Right renal cortex interstitium (tissue), 3 donors: ENCODE measurements at regions not wholly inside any gene's neighbourhood (a gene's known extent, or its start where the extent isn't known, plus 50 kb on each side); places are given as distances from the start of the nearest gene placed in this dataset.

Experiments
- DNase-seq, 3 donors: peaks; one replicate each; pipeline ENCODE4 v3.0.0-alpha.2; 2013; ENCODE audit warnings: low read depth in 3 of 3, low spot score in 2 of 3

- DNase-seq: no peak
These were observed 428.9 kb upstream of the SOX11 start for GRCh38 chr2:5263291-5263690.

GRCh38 chr2:5264361-5264760, 427.8 kb upstream of the SOX11 start:
- DNase-seq: no peak

- DNase-seq: no peak
These were observed 407.1 kb upstream of the SOX11 start for GRCh38 chr2:5285061-5285460.

- no peak for DNase-seq
These were observed 406.1 kb upstream of the SOX11 start for GRCh38 chr2:5285872-5286769.

- DNase-seq: no peak
These were observed 404.4 kb upstream of the SOX11 start for GRCh38 chr2:5287558-5288334.

GRCh38 chr2:5290900-5291546, 401.2 kb upstream of the SOX11 start:
- DNase-seq: no peak

- DNase-seq: no peak
These were observed 387.5 kb upstream of the SOX11 start for GRCh38 chr2:5304640-5305039.

GRCh38 chr2:5315041-5315440, 377.1 kb upstream of the SOX11 start:
- DNase-seq: no peak

GRCh38 chr2:5315512-5315911, 376.7 kb upstream of the SOX11 start:
- DNase-seq: no peak

GRCh38 chr2:5316001-5316490, 376.1 kb upstream of the SOX11 start:
- no peak for DNase-seq

GRCh38 chr2:5319493-5319892, 372.7 kb upstream of the SOX11 start:
- no peak for DNase-seq

- no peak for DNase-seq
These were observed 369.8 kb upstream of the SOX11 start for GRCh38 chr2:5322396-5322795.

- DNase-seq: no peak
These were observed 366.7 kb upstream of the SOX11 start for GRCh38 chr2:5325523-5325922.

GRCh38 chr2:5328826-5329225, 363.4 kb upstream of the SOX11 start:
- DNase-seq: no peak

- no peak for DNase-seq
These were observed 362.4 kb upstream of the SOX11 start for GRCh38 chr2:5329763-5330162.

GRCh38 chr2:5330961-5331360, 361.2 kb upstream of the SOX11 start:
- no peak for DNase-seq

- DNase-seq: no peak
These were observed 359.3 kb upstream of the SOX11 start for GRCh38 chr2:5332925-5333324.

- no peak for DNase-seq
These were observed 352.7 kb upstream of the SOX11 start for GRCh38 chr2:5339473-5339872.

GRCh38 chr2:5343785-5344335, 348.3 kb upstream of the SOX11 start:
- DNase-seq: no peak

- DNase-seq: no peak
These were observed 339.9 kb upstream of the SOX11 start for GRCh38 chr2:5352286-5352685.

- DNase-seq: no peak
These were observed 338.6 kb upstream of the SOX11 start for GRCh38 chr2:5353565-5353964.
